ENCODE measurements at regions not wholly inside any gene's neighbourhood (a gene's known extent, or its start where the extent isn't known, plus 50 kb on each side); places are given as distances from the start of the nearest gene placed in this dataset.

- Histone ChIP-seq H3K4me3 (replicated peaks in 1 of 3; ENCODE audit: insufficient read depth in 1 of 3, low read depth in 2 of 3, low read length in 3 of 3) (no peak overlapping the region), H3K9ac (ENCODE audit: insufficient read depth, low read depth, low read length) (no peak overlapping the region), H3K79me2 (ENCODE audit: insufficient read depth, low read length) (no peaks in the 10 kb centered on the region), H3K27me3 (ENCODE audit: control insufficient read depth in 1 of 2, insufficient read depth in 2 of 2, low read length in 2 of 2) (peaks cover 15 to 66% of the 10 kb centered on the region in 2 experiments), H3K9me3 (ENCODE audit: low read length) (no peaks in the 10 kb centered on the region), H3K27ac (ENCODE audit: extremely low read length, insufficient read depth, low read length) (no peak overlapping the region), H3K4me2 (ENCODE audit: low read depth, low read length) (no peak overlapping the region), H4K20me1 (ENCODE audit: insufficient read depth, low read length) (no peaks in the 10 kb centered on the region; the same call in 1 of the 2 replicates), H3K36me3 (replicated peaks in 1 of 2; ENCODE audit: control insufficient read depth in 1 of 2, insufficient read depth in 2 of 2, low read length in 2 of 2) (no peaks in the 10 kb centered on the region), H2AFZ (ENCODE audit: low read length) (no peak overlapping the region), H3K4me1 (ENCODE audit: insufficient read depth, low read length) (no peaks in the 10 kb centered on the region)
- TF ChIP-seq PBX2 (CRISPR knock-in tag; IDR thresholded peaks at IDR 0.05) (no peak), GFI1 (CRISPR knock-in tag; IDR thresholded peaks at IDR 0.05; ENCODE audit: borderline replicate concordance) (no peak), ZNF230 (CRISPR knock-in tag; IDR thresholded peaks at IDR 0.05) (no peak), PAXIP1 (CRISPR knock-in tag; conservative IDR thresholded peaks at IDR 0.05) (no peak), SSRP1 (CRISPR knock-in tag; IDR thresholded peaks at IDR 0.05) (no peak), ZNF605 (CRISPR knock-in tag; IDR thresholded peaks at IDR 0.05) (no peak), ZNF160 (CRISPR knock-in tag; IDR thresholded peaks at IDR 0.05) (no peak), ELF4 (CRISPR knock-in tag; IDR thresholded peaks at IDR 0.05; ENCODE audit: borderline replicate concordance) (no peak)
- ChIA-PET POLR2A (no interaction called here), CTCF (ENCODE audit: low intra/inter-chr PET ratio, low total read pairs) (no interaction called here)
- in situ Hi-C loops (cut with HindIII; ENCODE audit: extremely low pct_ligation_motif_present, low pct_unique_long_range_greater_than_20kb) (no loop called here), intact Hi-C loops (cut with micrococcal nuclease; ENCODE audit: unreplicated experiment) (no loop called here)
- 22% methylated on average over 19 of the region's 23 CpGs for WGBS (ENCODE audit: low lambda C conversion rate)
- DNase-seq (ENCODE audit: low spot score) (no peak), FAIRE-seq (no peak), ATAC-seq (no peak)
- no TSS peak for BruUV-seq (replicated peaks)
These were observed 50.7 kb upstream of the TNRC6C start for GRCh38 chr17:77907497-77908461.

Measured in HepG2 (cell line).